GM18858 (cell line): ENCODE measurements at regions not wholly inside any gene's neighbourhood (a gene's known extent, or its start where the extent isn't known, plus 50 kb on each side); places are given as distances from the start of the nearest gene placed in this dataset.
A peak's percentile ranks its signal among the peaks of the same experiment; 100 is the strongest.

ENCODE experiments used
- ATAC-seq: cut with Tn5 transposase; IDR thresholded peaks from one replicate; pipeline ENCODE4 v1.9.1; 2021; ENCODE audit not compliant: unreplicated experiment

DNA sequence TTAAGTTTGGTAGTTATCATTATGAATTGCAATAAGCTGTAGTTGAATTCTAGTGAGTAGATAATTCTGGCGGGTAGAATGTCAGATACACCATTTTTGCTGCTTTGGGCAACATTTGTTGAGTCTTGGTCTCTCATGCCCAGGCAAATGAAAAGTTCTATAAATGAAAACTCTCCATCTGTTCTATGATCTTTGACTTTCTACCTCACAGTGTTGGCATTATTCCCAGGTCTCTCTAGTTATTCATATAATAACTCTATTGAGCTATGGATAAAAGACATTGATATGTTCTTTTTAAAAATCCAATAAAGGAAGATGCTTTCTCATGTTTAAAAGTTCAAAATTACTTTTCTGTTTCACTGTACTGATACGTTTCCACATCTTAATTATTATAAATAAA is 415.3 kb upstream of the SEMA3D start:
- ATAC-seq = no peak

- ATAC-seq = no peak
Measured at GRCh38 chr7:85600395-85600794, 413.5 kb upstream of the SEMA3D start.

DNA sequence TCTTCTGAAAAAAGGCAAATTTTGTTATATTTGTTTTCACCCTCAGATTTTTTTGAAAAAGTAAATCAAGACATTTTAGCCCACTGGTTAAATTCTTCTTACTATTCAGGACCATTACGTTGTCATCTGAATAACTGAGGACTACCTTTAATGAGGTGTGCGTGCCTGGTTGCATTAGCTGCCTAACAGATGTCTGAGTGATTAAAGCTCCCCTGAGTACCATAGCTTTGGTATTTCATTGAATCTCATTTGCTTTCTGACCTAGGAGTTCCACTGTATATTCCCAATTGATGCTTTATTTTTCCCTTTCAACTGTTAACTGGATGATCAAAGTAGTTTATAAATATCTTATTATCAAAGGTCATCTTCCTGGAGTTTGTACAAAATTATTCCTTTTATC is 410.0 kb upstream of the SEMA3D start:
- ATAC-seq = no peak

- ATAC-seq = no peak
Measured at GRCh38 chr7:85595750-85596178, 408.9 kb upstream of the SEMA3D start.

DNA sequence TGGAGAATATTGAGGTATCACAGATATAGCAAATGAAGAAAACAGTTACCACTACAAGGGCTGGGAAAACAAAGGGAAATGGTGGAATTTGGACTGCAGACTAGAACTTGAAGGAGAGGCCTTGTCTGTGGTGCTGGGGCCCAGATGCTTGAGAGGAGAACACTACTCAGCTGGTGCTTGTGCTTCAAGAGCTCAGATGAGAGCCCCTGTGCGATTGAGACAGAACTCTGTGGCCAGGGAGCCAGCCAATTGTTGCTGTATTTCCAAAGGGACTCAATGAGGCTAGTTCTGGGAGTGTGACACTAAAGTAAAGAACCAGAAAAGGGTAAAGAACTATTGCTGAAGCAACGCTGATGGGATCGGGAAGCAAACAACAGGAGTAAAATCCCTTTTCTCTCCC is 406.5 kb upstream of the SEMA3D start:
- no peak for ATAC-seq

DNA sequence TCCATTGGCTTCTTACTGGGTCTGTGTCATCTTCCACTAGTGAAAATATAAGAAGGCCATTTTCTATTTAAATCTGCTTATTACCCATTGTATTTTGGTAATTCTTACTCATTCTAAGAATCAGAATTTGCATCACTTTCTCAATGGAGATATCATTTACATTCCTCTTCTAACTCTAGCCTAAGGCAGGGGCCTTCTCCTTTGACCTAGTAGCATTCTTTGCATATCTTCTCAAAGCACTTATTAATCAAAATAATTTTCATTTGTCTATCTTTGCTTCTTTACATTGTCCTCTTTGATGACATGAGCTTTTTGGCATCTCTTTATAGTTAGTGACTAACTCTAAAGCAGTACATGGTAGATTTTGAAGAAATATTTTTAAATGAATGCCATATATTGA is 400.9 kb upstream of the SEMA3D start:
- peak; percentile 38 for ATAC-seq

DNA sequence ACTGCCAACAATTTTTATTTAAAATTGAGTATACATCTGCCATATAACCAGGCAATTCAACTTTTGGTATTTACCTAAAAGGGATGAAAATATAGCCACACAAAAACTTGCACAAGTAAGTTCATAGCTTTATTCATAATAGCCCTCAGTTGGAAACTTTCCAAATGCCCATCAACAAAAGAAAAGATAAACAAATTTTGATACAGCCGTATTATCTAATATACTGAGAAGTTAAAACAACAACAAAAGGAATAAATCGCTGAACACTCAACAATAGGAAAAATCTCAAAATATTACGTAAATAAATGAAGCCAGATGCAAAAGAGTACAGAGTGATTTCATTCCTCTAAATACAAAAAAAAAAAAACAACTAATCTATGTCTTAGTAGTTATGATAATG is 399.2 kb upstream of the SEMA3D start:
- ATAC-seq = no peak

GRCh38 chr7:85583131-85583953 is 396.5 kb upstream of the SEMA3D start:
- no peak for ATAC-seq

DNA sequence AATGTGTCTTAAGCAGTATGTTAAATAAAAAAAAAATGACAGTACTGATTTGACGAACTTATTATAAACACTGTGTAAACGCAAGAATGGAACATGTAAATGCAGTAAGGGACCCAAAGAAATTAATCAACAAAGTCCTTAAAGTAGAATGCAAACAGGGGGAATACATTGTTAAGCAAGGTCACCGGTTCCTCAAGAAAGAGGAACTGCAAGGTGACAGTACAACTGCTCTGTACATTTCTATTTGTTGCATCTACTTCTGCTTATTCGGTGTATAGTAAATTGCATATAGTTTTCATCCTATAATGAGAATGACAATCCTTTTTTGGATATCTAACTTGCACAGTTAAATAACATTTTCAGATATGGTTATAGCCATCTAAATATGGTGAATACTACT is 387.0 kb upstream of the SEMA3D start:
- ATAC-seq = no peak

DNA sequence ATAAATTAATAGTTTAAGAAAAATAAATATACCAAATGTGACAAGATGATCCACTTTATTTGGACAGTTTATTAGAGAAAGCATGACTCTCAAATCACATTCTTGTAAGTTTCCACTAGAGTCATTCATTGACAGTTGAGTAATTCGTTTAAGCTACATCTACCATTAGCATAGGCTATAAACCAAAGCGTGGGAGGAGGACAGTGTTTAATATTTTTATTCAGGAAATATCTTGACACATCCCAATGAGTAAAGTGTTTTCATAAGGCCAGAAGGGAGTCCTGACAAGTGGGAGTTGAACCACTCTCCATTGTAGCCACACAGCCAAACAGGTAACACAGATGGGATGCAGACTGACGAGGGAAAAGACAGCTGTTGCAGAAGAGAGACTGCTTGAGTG is 386.5 kb upstream of the SEMA3D start:
- no peak for ATAC-seq

GRCh38 chr7:85570898-85571297 is 384.0 kb upstream of the SEMA3D start:
- no peak for ATAC-seq

DNA sequence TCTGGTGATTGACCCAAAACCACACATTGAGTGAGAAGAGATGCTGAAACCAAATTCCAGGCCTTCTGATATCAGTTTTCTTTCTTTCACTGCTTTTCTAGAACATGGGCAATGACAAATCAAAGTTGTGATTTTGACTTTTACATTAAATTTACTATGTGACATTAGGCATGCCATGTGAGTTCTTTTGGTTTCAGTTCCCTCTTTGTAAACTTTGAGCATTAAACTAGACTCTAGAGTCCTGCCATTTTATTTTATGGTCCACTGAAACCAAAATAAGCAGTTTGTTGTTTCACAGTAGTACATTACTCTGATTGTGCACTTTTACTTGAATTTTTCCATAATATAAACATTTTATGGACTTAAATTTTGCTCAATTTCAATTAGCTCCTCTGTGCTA is 381.1 kb upstream of the SEMA3D start:
- peak; percentile 75 for ATAC-seq

GRCh38 chr7:85566095-85566794 is 379.4 kb upstream of the SEMA3D start:
- no peak for ATAC-seq

DNA sequence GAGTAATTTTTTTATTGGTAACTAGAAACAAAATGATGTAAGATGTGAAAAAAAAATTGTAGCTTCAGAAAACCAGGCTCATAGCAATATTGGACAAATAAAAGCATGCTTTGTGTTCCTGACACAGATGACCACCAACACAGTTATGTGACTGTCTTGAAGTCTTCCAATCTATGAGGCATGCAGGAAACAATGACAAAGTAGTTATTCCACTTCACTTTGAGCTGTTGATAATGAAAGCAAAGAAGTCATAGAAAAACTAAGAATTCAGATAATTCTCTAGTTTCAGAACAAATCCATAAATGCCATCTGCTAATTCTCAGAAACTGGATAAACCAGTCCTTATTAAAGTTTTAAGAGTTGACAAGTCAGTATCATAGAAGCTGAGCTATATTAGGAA is 378.4 kb upstream of the SEMA3D start:
- no peak for ATAC-seq

GRCh38 chr7:85564861-85565260 is 378.0 kb upstream of the SEMA3D start:
- no peak for ATAC-seq

DNA sequence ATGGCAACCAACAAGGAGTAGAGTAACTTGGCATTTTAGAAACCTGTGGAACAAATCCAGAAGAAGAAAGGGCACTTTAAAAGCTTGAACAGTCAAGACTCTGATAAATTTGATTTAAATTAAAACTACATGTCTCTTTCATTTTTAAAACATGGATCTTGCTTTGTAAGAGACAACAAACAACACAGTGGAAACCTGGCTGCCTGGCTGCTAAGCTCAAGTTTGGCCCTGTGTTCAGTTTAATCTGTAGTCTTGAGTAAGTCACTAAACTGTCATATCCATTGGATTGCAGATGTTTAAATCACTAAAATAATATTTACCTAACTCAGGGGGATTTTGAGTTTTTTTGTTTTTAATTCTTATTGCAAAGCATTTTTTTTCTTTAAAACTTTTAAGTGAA is 374.9 kb upstream of the SEMA3D start:
- ATAC-seq = no peak

DNA sequence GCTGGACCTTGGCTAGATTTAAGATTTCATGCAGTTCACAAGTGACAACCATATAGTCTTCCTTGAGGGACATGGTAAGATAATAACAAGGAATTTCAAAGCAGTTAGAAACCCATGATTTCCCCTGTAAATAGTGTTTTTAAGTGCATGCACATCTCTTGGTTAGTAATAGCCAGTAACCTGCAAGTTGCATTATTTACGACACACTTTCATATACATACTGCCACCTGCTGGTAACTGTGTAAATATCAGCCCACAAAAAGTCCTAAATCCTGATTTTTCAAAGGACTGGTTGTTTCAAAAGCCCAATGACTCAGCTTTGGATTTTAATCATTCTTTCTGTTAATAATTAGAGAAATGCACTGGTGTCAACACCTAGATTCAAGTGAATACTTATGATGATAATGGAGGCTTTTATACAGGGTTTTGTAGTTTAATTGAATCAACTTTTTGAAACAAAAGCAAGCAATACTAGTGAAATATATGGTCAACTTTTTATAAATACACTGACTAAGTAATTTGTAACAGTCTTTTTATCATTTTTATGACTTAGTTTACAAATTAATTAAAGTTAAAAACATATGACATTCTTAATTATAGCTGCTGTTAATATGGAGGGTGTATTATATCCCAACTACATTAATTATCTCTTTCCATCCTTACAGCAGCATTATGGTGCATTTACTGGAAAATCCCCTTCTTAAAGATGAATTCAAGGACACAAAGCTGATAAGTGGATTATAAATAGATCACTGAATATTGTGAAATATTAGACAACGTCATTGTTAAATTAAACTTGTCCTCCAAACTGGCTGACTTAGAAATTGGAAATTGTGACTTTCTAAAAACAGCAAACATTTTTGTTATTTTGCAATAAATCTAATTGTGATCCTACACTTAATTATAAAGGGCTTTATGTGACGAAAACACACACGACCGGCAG is 367.7 kb upstream of the SEMA3D start:
- ATAC-seq = peak; percentile 68

GRCh38 chr7:85535974-85536729 is 349.3 kb upstream of the SEMA3D start:
- no peak for ATAC-seq

DNA sequence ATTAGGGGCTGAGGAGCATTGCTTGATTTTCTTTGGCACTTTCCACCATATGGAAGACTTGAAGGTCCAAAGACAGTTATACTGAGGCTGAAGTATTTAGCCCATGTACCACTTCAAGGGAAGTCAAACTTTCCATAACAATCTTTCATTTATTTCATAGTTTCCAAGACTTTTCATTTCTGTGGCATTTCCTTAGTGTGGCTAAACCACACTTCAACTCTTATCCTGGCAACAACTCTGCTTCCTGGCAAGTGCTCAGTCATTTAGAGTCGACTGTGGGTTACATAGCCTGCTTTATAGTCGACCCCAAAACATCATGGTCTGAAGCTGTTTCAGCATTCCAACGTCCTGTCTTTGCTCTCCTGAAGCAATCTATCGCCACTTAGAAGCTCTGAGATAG is 343.0 kb upstream of the SEMA3D start:
- no peak for ATAC-seq

DNA sequence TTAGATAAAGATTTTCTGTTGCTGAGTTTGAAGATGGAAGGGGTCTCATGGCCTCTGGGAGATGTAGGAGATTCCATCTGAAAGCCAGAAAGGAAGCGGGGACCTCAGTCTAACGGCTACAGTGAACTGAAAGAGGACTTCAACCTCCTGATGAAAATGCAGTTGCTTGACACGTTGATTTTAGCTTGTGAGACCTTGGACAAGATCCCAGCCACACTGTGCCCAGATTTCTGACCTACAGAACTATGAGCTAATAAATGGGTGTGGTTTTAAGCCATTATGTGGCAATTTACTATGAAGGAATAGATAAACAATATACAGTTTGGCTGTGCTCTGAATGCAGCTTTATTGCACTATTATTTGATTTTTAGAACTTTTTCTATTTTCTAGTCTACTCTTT is 342.3 kb upstream of the SEMA3D start:
- no peak for ATAC-seq

GRCh38 chr7:85528581-85528980 is 341.7 kb upstream of the SEMA3D start:
- no peak for ATAC-seq
